GM04503 (cell line): ENCODE measurements at regions not wholly inside any gene's neighbourhood (a gene's known extent, or its start where the extent isn't known, plus 50 kb on each side); places are given as distances from the start of the nearest gene placed in this dataset.

Source experiments
- DNase-seq: peaks from one replicate; pipeline ENCODE4 v3.0.0-alpha.2; 2012; ENCODE audit warnings: low read depth

DNA sequence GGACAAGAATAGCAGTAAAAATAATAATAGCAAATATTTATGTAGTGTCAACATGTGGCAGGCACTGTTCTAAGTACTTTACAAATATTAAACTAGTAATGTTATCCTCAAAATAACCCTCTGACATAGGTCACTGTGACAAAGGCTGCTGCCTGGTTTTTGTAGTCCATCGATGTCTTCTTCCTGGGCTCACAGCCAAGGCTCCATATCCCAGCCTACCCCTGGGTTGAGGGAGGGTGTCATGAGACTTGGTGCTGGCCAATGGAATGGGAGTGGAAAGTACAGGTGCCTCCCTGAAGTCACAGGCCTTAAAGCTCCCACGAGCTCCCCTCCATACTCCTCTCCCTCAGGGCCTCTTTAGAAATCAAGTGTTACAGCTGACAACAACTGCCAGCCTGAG is 159.3 kb downstream of the CYRIA start:
- no peak for DNase-seq

DNA sequence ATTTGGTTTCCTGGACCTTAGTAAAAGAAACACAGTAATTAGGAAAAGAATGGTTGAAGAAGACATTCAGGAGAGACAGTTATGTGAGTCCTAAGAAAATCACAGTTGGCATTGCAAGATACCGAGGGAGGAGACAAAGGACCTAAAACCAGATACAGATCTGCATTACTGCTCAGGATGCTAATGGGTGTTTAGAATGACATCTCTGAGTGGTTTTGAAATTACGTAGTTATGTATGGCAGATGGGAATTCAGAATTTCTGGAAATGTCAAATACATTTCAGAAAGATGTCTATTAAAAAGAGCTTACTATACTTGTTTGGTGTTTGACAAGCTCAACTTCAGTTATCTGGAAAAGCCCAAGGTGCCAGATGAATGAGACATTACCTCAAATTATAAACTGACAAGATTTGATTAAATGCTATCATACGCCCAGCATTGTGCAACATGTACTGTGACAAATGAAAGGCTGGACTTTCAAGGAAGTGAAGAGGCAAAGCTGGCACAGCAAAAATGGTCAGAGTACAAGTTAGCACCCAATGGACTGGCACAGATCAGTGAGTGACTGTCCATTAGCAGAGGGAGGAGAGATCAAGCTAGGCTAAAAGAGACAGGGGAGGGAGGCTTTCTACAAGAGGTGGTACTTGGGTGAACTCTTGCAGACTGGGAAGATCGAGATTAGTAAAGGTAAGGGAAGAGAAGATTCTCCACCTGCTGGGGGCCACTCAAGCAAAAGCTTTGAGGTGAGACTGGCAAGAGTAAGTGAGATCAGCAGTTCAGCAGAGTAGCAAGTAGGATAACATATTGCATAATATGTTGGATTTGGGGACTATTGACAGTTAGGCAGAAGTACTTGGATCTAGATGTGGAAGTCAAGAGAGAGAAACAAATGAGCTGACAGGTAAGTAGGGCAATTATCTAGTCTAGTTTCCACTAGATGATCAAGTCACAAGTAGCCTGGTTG is 168.9 kb downstream of the CYRIA start:
- DNase-seq, result no peak

DNA sequence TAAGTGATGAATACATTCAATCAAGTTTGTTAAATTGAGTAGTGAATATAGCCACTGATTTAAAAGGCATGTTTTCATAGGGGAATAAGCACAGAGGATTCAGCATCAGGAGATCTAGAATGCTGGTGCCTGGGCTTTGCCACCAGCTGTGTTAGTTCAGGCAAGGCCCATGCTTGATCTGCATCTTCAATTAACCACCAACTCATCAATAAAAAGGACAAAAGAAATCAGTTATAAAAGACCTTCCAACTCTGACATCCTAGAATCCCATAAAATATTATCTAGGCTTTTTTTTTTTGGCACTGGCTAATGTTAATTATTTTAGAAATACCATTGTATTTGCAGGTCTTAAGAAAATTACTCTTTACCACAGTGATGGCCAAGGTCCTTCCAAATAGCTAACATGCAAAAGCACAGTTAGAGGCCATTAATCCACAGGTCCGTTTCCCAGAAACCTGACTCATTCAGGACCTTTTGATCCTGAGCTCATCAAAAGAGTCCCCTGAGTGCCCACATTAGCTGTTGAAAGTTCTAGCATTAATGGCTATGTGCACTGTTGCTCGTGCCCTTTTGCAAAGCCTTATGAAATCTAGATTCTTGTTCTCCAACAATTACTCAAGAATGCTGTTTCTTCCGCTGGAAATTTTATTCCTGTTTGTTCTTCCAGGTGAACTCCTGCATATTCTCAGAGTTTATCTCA is 170.0 kb downstream of the CYRIA start:
- DNase-seq, result no peak

DNA sequence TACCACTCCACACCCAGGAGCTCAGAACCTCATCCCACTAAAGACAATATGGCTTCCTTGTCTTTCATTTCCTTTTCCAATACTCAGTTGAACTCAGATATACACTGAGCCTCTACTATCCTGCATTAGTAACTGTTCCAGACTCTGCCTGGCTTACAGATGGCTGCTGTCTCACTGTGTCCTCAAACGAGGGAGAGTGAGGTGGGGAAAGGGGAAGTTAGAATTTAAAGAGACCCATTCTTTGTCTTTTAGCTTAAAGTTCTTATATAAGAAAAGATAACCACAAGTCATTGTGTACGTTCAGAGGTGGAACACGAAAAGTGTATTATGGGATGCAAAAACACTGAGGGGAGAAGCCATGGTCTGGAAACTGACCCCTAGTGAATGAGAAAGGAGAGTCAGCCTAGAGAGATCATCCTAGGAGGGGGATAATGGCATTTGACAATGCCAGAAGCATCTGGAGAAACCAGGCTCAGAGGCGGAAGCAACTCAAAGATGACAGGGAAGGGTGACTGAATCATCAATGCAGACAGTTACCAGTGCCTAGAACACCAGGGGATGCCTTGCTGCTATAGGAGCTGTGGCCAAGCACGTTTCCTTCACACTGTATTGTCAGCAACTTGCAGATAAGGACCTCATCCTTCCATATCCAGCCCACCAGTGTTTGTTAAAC is 170.7 kb downstream of the CYRIA start:
- DNase-seq, result no peak

GRCh38 chr2:16493788-16494187 is 171.8 kb downstream of the CYRIA start:
- DNase-seq, result no peak

DNA sequence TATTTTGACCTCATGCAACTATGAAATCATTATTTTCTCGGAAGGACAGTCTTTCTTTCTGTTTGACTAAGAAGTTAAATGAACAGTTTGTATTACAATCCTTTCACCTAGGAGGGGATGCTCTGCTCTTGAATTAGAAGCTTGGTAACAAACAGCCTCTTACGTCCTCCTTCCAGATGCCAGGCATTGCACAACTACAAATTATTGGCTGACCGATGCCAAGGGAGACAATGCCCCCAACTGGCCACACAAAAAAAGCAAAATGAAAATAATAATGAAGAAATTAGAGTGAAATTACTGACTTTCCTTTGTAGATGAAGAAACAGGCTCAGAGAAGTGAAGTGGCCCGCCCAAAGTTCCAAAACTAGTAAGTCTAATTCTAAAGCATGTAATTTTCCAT is 177.9 kb downstream of the CYRIA start:
- DNase-seq, result no peak

- DNase-seq, result no peak
Observed at GRCh38 chr2:16485251-16485650, 180.4 kb downstream of the CYRIA start.

- no peak for DNase-seq
Observed at GRCh38 chr2:16482460-16482859, 183.2 kb downstream of the CYRIA start.

- no peak for DNase-seq
Observed at GRCh38 chr2:16481351-16481750, 184.3 kb downstream of the CYRIA start.

- no peak for DNase-seq
Observed at GRCh38 chr2:16479721-16480120, 185.9 kb downstream of the CYRIA start.

GRCh38 chr2:16478434-16479210 is 187.0 kb downstream of the CYRIA start:
- no peak for DNase-seq

DNA sequence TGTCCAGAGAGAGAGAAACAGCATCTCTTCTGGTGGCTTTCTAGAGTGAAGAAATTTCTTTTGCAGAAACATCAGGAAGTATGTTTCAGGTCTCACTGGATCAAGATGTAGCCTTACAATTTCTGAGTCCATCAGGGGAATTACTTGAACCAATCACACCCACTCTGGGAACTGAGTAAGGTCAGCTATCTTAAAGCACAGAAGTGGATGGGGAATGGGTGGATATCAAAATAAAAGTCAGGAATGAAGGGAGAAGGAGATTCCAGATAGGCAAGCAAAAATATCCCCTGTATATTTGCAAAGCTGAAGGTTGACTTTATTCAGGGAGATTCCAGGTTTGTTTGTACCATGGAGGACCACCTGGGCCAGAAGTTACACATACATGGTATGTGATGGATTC is 188.0 kb downstream of the CYRIA start:
- DNase-seq, result no peak

GRCh38 chr2:16476866-16477265 is 188.8 kb downstream of the CYRIA start:
- DNase-seq, result no peak

DNA sequence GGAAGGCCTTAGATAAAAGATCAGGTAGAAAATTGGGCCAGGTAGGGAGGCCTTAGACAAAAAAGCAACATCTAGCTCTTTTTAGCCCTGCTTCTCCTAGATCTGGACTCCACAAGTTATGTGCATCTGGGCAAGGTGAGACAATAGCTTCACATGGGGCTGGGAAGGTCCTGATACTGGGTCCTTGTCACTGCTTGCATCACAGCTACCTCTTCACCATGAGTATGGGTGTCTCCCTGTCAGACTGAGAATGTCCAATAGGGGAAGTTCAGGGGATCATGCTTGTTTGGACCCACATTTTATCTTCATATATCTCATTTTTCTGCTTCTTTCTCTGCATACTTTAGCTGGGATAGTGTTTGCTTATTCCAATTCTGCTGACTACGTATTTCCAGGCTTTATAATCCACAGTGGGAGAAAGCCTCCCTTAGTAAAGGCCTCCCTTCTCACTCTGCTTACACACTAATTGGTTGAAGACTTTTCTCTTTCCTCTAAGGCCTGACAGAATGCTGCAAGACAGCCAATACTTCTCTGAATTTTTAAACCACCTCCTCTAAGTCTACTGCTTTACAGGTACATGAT is 189.6 kb downstream of the CYRIA start:
- DNase-seq, result no peak

DNA sequence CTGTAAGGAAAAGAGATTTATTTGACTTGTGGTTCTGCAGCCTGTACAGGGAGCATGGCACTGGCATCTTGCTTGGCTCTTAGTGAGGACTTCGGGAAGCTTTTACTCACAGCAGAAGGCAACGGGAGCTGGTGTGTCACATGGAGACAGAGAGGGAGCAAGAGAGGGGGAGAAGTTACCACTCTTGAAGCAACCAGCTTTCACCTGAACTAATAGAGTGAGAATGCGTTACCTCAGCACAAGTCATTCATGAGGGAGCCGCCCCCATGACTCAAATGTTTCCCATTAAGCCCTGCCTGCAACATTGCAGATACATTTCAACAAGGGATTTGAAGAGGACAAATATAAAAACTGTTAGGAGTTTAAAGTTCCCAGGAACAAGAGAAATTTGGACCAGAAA is 190.0 kb downstream of the CYRIA start:
- no peak for DNase-seq

GRCh38 chr2:16473575-16473974 is 192.1 kb downstream of the CYRIA start:
- DNase-seq, result no peak

- DNase-seq, result no peak
Observed at GRCh38 chr2:16470936-16471490, 194.6 kb downstream of the CYRIA start.

DNA sequence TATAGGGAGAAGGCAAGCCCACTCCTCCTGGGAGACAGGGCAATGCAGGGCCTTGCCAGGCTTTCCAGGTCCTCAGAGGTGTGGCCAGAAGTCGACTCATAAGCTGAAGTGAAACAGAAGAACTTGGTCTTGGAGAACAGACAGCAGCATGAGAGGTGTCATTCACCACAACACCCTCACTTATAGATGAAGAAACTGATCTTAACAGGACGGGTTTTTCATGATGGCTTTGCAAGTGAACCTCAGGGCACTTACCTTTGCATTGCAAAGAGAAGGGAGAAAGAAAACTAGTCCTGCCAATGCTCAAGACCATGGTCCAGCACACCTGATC is 198.8 kb downstream of the CYRIA start:
- DNase-seq, result no peak

DNA sequence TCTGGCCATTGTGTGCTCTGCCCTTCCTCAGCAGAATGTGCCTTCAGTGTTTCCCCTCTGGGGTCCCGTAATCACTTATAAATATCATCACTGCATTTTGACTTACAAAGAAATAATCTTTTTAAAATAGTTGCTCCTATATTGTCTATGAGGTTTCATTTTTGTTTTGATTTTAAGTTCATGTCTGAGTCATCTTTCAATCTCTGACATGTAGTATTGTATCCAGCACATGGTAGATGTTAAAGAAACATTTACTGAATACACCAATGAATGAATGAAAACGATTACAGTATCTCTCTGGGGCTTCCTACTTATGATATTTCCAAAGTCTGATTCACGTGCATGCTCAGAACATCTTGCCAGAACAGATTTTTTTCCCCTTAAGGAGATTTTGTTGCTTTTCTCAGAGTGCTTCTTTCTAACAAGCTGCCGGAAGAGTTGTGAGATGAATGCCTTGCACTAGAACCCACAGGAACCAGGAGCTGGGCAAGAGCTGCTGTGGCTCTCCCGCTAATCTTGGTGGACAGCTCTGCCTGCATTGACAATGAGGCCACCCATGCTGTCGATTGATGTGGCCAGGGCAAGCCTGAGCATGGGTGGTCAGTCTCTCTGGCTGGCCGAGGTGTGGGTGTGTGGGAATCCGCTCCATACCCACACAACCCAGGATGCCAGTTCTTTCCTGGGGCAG is 199.4 kb downstream of the CYRIA start:
- DNase-seq, result no peak

DNA sequence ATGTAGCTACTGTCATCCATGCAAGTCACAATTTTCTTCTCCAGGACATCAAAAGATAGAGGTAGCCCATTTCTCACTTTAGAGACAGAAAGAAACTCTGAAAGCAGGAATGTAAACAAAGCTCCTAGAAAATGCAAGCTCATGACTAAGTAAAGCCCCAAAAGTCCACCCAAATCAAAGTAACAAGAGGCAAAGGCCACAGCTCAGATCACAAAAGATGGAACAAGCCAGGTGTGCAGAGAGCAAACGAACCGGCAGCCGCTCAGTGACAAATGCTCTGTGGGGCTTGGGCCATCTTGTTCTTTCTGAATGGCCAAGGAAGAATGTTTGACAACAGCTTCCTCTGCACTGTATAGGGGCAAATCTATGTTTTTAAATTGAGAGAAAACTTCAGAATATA is 201.0 kb downstream of the CYRIA start:
- no peak for DNase-seq

GRCh38 chr2:16462958-16463357 is 202.7 kb downstream of the CYRIA start:
- DNase-seq, result no peak
